ENCODE measurements at regions not wholly inside any gene's neighbourhood (a gene's known extent, or its start where the extent isn't known, plus 50 kb on each side); places are given as distances from the start of the nearest gene placed in this dataset.

- DNase-seq (ENCODE audit: low spot score), result no peak
- in situ Hi-C loops (cut with MboI; ENCODE audit: low sequenced_read_pairs, unreplicated experiment), result no loop called here
- TF ChIP-seq CTCF (IDR thresholded peaks at IDR 0.05; ENCODE audit: borderline replicate concordance, control extremely low read depth, extremely low read depth, insufficient read depth, missing control alignments), result no peak
Measured at GRCh38 chr14:97931273-97931672, 1134.1 kb downstream of the VRK1 start.

GRCh38 chr14:97942921-97943320, 1145.7 kb downstream of the VRK1 start:
- in situ Hi-C loops (cut with MboI; ENCODE audit: low sequenced_read_pairs, unreplicated experiment), result no loop called here
- no peak for TF ChIP-seq CTCF (IDR thresholded peaks at IDR 0.05; ENCODE audit: borderline replicate concordance, control extremely low read depth, extremely low read depth, insufficient read depth, missing control alignments)
- no peak for DNase-seq (ENCODE audit: low spot score)

- no peak for DNase-seq (ENCODE audit: low spot score)
- in situ Hi-C loops (cut with MboI; ENCODE audit: low sequenced_read_pairs, unreplicated experiment), result no loop called here
- no peak for TF ChIP-seq CTCF (IDR thresholded peaks at IDR 0.05; ENCODE audit: borderline replicate concordance, control extremely low read depth, extremely low read depth, insufficient read depth, missing control alignments)
Measured at GRCh38 chr14:97943619-97944018, 1146.4 kb downstream of the VRK1 start.

- in situ Hi-C loops (cut with MboI; ENCODE audit: low sequenced_read_pairs, unreplicated experiment), result no loop called here
- TF ChIP-seq CTCF (IDR thresholded peaks at IDR 0.05; ENCODE audit: borderline replicate concordance, control extremely low read depth, extremely low read depth, insufficient read depth, missing control alignments), result no peak
- DNase-seq (ENCODE audit: low spot score), result no peak
Measured at GRCh38 chr14:97944380-97944779, 1147.2 kb downstream of the VRK1 start.

GRCh38 chr14:97945631-97946030, 1148.4 kb downstream of the VRK1 start:
- DNase-seq (ENCODE audit: low spot score), result no peak
- TF ChIP-seq CTCF (IDR thresholded peaks at IDR 0.05; ENCODE audit: borderline replicate concordance, control extremely low read depth, extremely low read depth, insufficient read depth, missing control alignments), result no peak
- in situ Hi-C loops (cut with MboI; ENCODE audit: low sequenced_read_pairs, unreplicated experiment), result no loop called here

- DNase-seq (ENCODE audit: low spot score), result no peak
- TF ChIP-seq CTCF (IDR thresholded peaks at IDR 0.05; ENCODE audit: borderline replicate concordance, control extremely low read depth, extremely low read depth, insufficient read depth, missing control alignments), result no peak
- in situ Hi-C loops (cut with MboI; ENCODE audit: low sequenced_read_pairs, unreplicated experiment), result no loop called here
Measured at GRCh38 chr14:97946240-97946639, 1149.1 kb downstream of the VRK1 start.

- in situ Hi-C loops (cut with MboI; ENCODE audit: low sequenced_read_pairs, unreplicated experiment), result no loop called here
- no peak for DNase-seq (ENCODE audit: low spot score)
- no peak for TF ChIP-seq CTCF (IDR thresholded peaks at IDR 0.05; ENCODE audit: borderline replicate concordance, control extremely low read depth, extremely low read depth, insufficient read depth, missing control alignments)
Measured at GRCh38 chr14:97946641-97947040, 1149.5 kb downstream of the VRK1 start.
